ENCODE measurements at regions not wholly inside any gene's neighbourhood (a gene's known extent, or its start where the extent isn't known, plus 50 kb on each side); places are given as distances from the start of the nearest gene placed in this dataset.

- DNase-seq, result no peak
- no peak for ATAC-seq
- no peaks in the 10 kb centered on the region for H3K9me3 ChIP-seq
- no peak overlapping the region for H3K27ac ChIP-seq
- 78 to 83% methylated on average over 3 of the region's 3 CpGs for WGBS, 2 donors
- no peaks in the 10 kb centered on the region for H3K4me1 ChIP-seq
- no peaks in the 10 kb centered on the region for H3K27me3 ChIP-seq
- TF ChIP-seq CTCF (IDR thresholded peaks at IDR 0.05) (no peak), POLR2A (IDR thresholded peaks at IDR 0.05) (no peak)
- no peaks in the 10 kb centered on the region for H3K36me3 ChIP-seq (replicated peaks in 1 of 2; ENCODE audit: insufficient read depth in 1 of 2, low read depth in 2 of 2)
- intact Hi-C loops (cut with DNase I), result no loop called here
- H3K4me3 ChIP-seq, result no peak overlapping the region
Observed at GRCh38 chr17:12571606-12572005, 94.1 kb upstream of the MYOCD start.

- TF ChIP-seq POLR2A (IDR thresholded peaks at IDR 0.05), result no peak
- TF ChIP-seq CTCF (IDR thresholded peaks at IDR 0.05), result no peak
- H3K4me1 ChIP-seq, result no peaks in the 10 kb centered on the region
- intact Hi-C loops (cut with DNase I), result no loop called here
- ATAC-seq (no peak), DNase-seq (no peak)
- H3K27ac ChIP-seq, result no peak overlapping the region
- H3K27me3 ChIP-seq, result peaks cover 0 to 3% of the 10 kb centered on the region in 2 donors
- H3K36me3 ChIP-seq (replicated peaks in 1 of 2; ENCODE audit: insufficient read depth in 1 of 2, low read depth in 2 of 2), result no peaks in the 10 kb centered on the region
- no peak overlapping the region for H3K4me3 ChIP-seq
- no peaks in the 10 kb centered on the region for H3K9me3 ChIP-seq
- WGBS, 2 donors, result 47 to 69% methylated on average over 2 of the region's 2 CpGs
Observed at GRCh38 chr17:12574525-12574924, 91.2 kb upstream of the MYOCD start.

GRCh38 chr17:12575641-12576040, 90.0 kb upstream of the MYOCD start:
- H3K36me3 ChIP-seq (replicated peaks in 1 of 2; ENCODE audit: insufficient read depth in 1 of 2, low read depth in 2 of 2), result no peaks in the 10 kb centered on the region
- no peaks in the 10 kb centered on the region for H3K4me1 ChIP-seq
- intact Hi-C loops (cut with DNase I), result no loop called here
- DNase-seq (no peak), ATAC-seq (no peak)
- H3K4me3 ChIP-seq, result no peak overlapping the region
- H3K27me3 ChIP-seq, result peaks cover 0 to 3% of the 10 kb centered on the region in 2 donors
- no peak for TF ChIP-seq CTCF (IDR thresholded peaks at IDR 0.05)
- no peak for TF ChIP-seq POLR2A (IDR thresholded peaks at IDR 0.05)
- no peaks in the 10 kb centered on the region for H3K9me3 ChIP-seq
- H3K27ac ChIP-seq, result no peak overlapping the region

- ATAC-seq, result no peak
- no peaks in the 10 kb centered on the region for H3K36me3 ChIP-seq (replicated peaks in 1 of 2; ENCODE audit: insufficient read depth in 1 of 2, low read depth in 2 of 2)
- WGBS, 2 donors, result 27 to 32% methylated on average over 5 of the region's 5 CpGs
- intact Hi-C loops (cut with DNase I), result no loop called here
- no peak for DNase-seq
- H3K27me3 ChIP-seq, result peaks cover 0 to 11% of the 10 kb centered on the region in 2 donors
- H3K4me3 ChIP-seq, result no peak overlapping the region
- no peaks in the 10 kb centered on the region for H3K4me1 ChIP-seq
- H3K9me3 ChIP-seq, result no peaks in the 10 kb centered on the region
- no peak for TF ChIP-seq CTCF (IDR thresholded peaks at IDR 0.05)
- no peak for TF ChIP-seq POLR2A (IDR thresholded peaks at IDR 0.05)
- H3K27ac ChIP-seq, result no peak overlapping the region
Observed at GRCh38 chr17:12579288-12579687, 86.4 kb upstream of the MYOCD start.

- 36 to 53% methylated on average over 6 of the region's 6 CpGs for WGBS, 2 donors
- H3K27ac ChIP-seq, result no peak overlapping the region
- intact Hi-C loops (cut with DNase I), result no loop called here
- DNase-seq, result no peak
- no peaks in the 10 kb centered on the region for H3K9me3 ChIP-seq
- TF ChIP-seq POLR2A (IDR thresholded peaks at IDR 0.05) (no peak), CTCF (IDR thresholded peaks at IDR 0.05) (no peak)
- ATAC-seq, result no peak
- no peaks in the 10 kb centered on the region for H3K36me3 ChIP-seq (replicated peaks in 1 of 2; ENCODE audit: insufficient read depth in 1 of 2, low read depth in 2 of 2)
- H3K4me1 ChIP-seq, result no peaks in the 10 kb centered on the region
- H3K27me3 ChIP-seq, result peaks cover 0 to 11% of the 10 kb centered on the region in 2 donors
- no peak overlapping the region for H3K4me3 ChIP-seq
Observed at GRCh38 chr17:12580640-12581039, 85.0 kb upstream of the MYOCD start.

Measured in body of pancreas (tissue), 4 donors.